Fibroblast of villous mesenchyme (primary cell): ENCODE measurements at regions not wholly inside any gene's neighbourhood (a gene's known extent, or its start where the extent isn't known, plus 50 kb on each side); places are given as distances from the start of the nearest gene placed in this dataset.
A peak's percentile ranks its signal among the peaks of the same experiment; 100 is the strongest.
"Not testable (repeated sequence)": the region's sequence is repeated elsewhere in the genome, so short reads cannot be mapped to it uniquely, and the experiment has no call there.

Source experiments
- DNase-seq: peaks from one replicate; pipeline ENCODE4 v3.0.0-alpha.2; 2010; ENCODE audit warnings: low read depth
- H3K4me3 ChIP-seq: 2 replicates; pipeline ENCODE4 v1.5.1; 2011; ENCODE audit warnings: low read depth, mild to moderate bottlenecking, low read length
- TF ChIP-seq, protein P1 (sequence below): IDR thresholded peaks from 2 replicates; pipeline ENCODE4 v1.5.1; 2012; ENCODE audit warnings: low read depth, mild to moderate bottlenecking, low read length; ENCODE audit not compliant: insufficient read depth

DNA sequence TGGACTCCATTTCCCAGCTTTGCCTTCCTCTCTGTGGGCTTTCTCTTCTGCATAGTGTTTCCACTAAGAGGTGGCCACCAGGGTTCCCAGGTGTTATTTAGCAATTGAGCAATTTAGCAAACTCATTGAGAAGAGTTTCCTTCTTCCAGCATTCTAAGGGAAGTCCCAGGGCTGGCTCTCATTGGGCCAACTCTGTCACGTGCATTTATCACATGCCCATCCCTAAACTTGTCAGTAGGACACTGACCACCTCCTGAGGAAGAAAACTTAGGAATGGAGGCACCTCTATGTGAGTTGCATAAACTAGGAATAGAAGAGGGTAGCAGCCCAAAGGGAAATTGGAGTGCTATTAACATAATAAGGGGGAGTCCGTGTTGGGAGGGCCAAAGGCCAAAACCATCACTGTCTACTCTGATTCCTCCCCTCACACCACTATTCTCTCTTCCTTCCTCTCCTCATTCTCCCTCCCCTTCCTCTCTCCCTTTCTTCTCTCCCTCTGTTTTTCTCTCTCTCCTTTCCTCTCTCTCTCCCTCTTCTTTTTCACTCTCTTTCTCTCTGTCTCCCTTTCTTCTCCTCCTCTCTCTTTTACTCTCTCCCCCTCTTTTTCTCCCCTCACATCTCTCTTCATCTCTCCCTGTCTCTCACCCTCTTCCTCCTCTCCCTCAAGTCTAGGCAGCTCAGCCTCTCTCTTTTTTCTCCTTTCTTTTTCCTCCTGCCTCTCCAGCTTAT, 213.4 kb downstream of the PALM2AKAP2 start:
- DNase-seq: no peak
- H3K4me3 ChIP-seq: no peak overlapping the region
- TF ChIP-seq, protein P1, sequence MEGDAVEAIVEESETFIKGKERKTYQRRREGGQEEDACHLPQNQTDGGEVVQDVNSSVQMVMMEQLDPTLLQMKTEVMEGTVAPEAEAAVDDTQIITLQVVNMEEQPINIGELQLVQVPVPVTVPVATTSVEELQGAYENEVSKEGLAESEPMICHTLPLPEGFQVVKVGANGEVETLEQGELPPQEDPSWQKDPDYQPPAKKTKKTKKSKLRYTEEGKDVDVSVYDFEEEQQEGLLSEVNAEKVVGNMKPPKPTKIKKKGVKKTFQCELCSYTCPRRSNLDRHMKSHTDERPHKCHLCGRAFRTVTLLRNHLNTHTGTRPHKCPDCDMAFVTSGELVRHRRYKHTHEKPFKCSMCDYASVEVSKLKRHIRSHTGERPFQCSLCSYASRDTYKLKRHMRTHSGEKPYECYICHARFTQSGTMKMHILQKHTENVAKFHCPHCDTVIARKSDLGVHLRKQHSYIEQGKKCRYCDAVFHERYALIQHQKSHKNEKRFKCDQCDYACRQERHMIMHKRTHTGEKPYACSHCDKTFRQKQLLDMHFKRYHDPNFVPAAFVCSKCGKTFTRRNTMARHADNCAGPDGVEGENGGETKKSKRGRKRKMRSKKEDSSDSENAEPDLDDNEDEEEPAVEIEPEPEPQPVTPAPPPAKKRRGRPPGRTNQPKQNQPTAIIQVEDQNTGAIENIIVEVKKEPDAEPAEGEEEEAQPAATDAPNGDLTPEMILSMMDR: no peak

DNA sequence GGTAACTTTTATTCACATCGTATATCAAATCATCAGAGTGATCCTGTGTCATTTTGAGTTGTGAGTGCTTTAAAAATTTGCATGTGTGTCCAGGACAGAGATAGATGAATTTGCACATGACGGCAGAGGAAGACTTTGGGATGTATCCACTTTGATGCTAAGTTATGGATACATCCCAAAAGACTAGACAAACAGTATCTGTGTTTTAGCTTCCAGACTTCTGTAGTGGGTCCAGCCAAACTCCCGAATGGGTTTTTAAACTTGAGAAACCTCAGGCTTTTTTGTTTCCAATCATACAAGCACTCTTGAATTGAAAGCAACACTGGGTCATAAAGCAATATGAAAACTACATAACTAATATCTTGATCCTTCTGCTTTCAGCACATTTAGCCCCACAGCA, 213.8 kb downstream of the C9orf152 start:
- TF ChIP-seq, protein P1: no peak
- no peak for DNase-seq
- H3K4me3 ChIP-seq: no peak overlapping the region

DNA sequence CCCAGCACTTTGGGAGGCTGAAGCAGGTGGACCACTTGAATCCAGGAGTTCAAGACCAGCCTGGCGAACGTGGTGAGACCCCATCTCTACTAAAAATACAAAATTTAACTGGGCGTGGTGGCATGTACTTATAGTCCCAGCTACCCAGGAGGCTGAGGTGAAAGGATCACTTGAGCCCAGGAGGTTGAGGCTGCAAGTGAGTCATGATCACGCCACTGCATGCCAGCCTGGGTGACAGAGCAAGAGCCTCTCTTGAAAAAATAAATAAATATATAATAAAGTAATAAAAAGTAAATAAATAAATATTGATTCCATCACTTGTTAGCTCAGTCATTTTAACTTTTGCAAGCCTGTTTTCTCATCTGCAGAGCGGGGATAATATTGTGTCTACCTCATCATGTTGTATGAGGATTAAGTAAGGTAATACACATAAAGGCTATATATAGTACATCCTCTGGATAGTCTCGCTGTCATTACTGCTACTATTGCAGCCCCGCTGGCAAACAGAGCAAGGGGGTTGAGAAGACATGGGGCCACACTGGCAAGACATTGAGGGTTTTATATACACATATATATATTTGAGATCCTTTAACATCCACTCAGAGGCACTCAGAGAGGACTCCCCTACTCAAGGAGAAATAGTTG, 210.9 kb downstream of the C9orf152 start:
- H3K4me3 ChIP-seq: no peak overlapping the region
- TF ChIP-seq, protein P1: no peak
- DNase-seq: no peak

DNA sequence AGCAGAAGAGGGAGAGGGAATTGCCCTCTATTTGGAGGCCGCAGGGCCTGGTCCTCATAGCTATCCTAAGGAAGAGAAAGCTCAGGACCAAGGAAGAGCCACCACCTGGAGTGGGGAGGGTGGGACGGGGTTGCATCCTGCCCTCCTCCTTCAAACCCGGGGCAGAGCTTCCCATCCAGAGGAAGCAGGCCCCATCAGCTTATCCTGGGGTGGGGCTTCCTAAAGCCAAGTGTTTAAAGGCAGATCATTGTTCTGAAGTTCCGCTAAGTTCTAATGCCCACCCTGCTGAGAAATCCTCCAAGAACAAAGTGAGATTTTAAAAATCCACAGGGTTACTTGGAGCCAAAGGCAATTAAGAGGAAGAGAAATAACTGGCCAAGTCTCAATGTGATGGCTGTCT, 210.3 kb downstream of the C9orf152 start:
- no peak overlapping the region for H3K4me3 ChIP-seq
- TF ChIP-seq, protein P1: no peak
- no peak for DNase-seq

DNA sequence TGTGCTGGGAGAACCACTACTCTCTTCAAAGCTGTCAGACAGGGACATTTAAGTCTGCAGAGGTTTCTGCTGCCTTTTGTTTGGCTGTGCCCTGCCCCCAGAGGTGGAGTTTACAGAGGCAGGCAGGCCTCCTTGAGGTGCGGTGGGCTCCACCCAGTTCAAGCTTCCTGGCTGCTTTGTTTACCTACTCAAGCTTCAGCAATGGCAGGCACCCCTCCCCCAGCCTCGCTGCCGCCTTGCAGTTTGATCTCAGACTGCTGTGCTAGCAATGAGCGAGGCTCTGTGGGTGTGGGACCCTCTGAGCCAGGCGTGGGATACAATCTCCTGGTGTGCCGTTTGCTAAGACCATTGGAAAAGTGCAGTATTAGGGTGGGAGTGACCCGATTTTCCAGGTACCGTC, 202.4 kb downstream of the C9orf152 start:
- DNase-seq, H3K4me3 ChIP-seq: not testable (repeated sequence)

DNA sequence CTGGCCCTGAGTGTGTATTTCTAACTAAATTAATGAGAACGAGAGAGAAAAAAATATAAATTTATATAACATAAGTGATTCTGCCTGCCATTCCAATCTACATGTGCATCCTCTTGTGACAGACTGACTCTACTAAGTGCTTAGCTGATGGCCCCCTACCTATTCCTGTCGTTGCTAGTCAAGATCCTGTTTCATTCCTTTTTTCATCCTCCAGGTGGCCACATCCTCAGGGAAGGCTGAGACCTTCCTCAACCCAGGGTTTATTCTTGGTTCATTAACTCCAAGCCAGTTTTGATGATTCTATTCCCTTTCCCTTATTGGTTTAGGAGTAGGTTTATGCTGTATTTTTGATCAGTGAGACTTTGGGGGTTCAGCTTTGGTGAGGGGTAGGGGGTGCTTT, 201.3 kb downstream of the C9orf152 start:
- H3K4me3 ChIP-seq: no peak overlapping the region
- no peak for DNase-seq
- TF ChIP-seq, protein P1: peak; percentile 7

DNA sequence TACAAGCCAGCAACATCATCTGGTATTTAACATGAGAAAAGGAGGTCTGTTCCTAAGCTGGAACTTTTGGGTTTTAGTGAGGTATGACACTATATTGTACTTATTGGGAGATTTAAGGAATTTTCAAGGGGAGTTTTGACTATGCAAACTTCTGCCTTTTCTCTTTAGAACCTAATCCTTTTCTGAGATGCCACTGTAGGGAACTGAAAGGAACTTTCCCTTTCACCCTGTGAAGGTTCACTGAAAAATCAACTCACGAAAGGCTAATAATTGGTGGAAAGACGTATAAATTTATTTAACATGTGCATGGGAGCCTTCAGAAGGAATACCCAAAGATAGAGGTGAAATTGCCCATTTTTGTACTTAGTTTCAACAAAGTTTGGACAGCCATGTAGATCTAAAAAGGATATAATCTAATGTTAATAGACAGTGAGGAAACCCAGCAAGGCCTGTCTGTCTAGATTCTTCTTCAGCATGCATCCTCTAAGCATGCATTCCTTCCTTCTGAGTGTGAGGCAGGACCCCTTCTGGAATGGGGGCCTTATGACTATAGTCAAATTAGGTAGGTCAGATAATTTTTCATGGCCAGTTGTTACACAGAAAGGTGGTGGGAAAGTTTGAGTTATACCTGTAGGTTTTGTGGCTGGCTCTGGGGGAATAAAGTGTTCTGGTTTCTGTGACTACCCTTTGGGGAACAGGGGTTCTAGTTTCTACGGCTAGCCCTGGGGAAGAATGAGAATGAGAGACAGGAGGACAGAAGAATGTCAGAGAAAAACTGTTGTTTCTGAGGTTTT, 200.3 kb downstream of the C9orf152 start:
- no peak overlapping the region for H3K4me3 ChIP-seq
- TF ChIP-seq, protein P1: no peak
- no peak for DNase-seq
